ENCODE measurements at regions not wholly inside any gene's neighbourhood (a gene's known extent, or its start where the extent isn't known, plus 50 kb on each side); places are given as distances from the start of the nearest gene placed in this dataset.

DNA sequence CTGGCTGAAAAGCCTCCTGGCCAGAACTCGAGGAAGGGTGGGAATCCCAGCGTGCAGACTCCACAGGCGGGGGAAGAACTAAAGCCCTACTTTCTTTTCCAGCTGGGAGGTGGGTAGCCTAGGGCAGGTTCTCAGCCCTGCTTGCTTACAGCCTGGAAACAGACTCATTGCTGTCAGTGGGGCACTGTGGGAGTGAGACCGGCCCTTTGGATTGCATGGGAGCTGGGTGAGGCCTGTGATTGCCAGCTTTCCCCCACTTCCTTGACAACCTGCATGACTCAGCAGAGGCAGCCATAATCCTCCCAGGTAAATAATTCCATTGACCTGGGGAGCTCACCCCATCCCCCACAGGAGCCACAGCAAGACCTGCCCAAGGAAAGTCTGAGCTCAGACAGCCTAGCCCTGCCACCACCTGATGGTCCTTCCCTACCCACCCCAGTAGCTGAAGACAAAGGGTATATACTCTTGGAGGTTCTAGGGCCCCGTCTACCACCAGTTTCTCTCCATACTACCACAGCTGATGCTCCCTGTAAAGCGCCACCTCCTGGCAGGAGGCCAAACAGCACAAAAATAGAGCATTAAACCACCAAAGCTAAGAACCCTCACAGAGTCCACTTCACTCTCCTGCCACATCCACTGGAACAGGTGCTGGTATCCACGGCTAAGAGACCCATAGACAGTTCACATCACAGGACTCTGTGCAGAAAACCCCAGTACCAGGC lies 294.1 kb downstream of the SEC23A start:
- ChIA-PET POLR2A (no interaction called here), CTCF (interaction anchor here (0.7 to 1.3 kb wide), 2 partner anchors 10 to 104 kb away, joined by 3 to 4 read pairs; no protein-coding TSS in a partner anchor)
- H3K9me3 ChIP-seq (ENCODE audit: control insufficient read depth, insufficient read depth, low read depth, low read length): no peaks in the 10 kb centered on the region
- TF ChIP-seq ZNF324 (tag by site-specific recombination; IDR thresholded peaks at IDR 0.05) (no peak), ZNF211 (tag by site-specific recombination; IDR thresholded peaks at IDR 0.05; ENCODE audit: low read depth) (no peak), ZNF776 (tag by site-specific recombination; IDR thresholded peaks at IDR 0.05; ENCODE audit: borderline replicate concordance) (no peak), ZFHX2 (tag by site-specific recombination; conservative IDR thresholded peaks at IDR 0.05) (no peak), ZEB2 (tag by site-specific recombination; IDR thresholded peaks at IDR 0.05) (no peak), ZNF777 (tag by site-specific recombination; IDR thresholded peaks at IDR 0.05; ENCODE audit: borderline replicate concordance) (no peak), HOXC10 (CRISPR knock-in tag; IDR thresholded peaks at IDR 0.05) (no peak), ZNF133 (tag by site-specific recombination; IDR thresholded peaks at IDR 0.05) (no peak), WT1 (tag by site-specific recombination; IDR thresholded peaks at IDR 0.05) (no peak), ZNF112 (tag by site-specific recombination; IDR thresholded peaks at IDR 0.05) (no peak), REPIN1 (tag by site-specific recombination; IDR thresholded peaks at IDR 0.05; ENCODE audit: low read depth) (no peak), ZNF791 (tag by site-specific recombination; IDR thresholded peaks at IDR 0.05) (no peak), KLF10 (tag by site-specific recombination; IDR thresholded peaks at IDR 0.05) (no peak), ZFP3 (tag by site-specific recombination; IDR thresholded peaks at IDR 0.05; ENCODE audit: low read depth) (no peak), ZNF16 (tag by site-specific recombination; IDR thresholded peaks at IDR 0.05; ENCODE audit: low read depth) (no peak), ZNF530 (tag by site-specific recombination; IDR thresholded peaks at IDR 0.05; ENCODE audit: low read depth) (no peak)
- TF ChIP-seq, protein P1, sequence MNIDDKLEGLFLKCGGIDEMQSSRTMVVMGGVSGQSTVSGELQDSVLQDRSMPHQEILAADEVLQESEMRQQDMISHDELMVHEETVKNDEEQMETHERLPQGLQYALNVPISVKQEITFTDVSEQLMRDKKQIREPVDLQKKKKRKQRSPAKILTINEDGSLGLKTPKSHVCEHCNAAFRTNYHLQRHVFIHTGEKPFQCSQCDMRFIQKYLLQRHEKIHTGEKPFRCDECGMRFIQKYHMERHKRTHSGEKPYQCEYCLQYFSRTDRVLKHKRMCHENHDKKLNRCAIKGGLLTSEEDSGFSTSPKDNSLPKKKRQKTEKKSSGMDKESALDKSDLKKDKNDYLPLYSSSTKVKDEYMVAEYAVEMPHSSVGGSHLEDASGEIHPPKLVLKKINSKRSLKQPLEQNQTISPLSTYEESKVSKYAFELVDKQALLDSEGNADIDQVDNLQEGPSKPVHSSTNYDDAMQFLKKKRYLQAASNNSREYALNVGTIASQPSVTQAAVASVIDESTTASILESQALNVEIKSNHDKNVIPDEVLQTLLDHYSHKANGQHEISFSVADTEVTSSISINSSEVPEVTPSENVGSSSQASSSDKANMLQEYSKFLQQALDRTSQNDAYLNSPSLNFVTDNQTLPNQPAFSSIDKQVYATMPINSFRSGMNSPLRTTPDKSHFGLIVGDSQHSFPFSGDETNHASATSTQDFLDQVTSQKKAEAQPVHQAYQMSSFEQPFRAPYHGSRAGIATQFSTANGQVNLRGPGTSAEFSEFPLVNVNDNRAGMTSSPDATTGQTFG (tag by site-specific recombination; IDR thresholded peaks at IDR 0.05; ENCODE audit: borderline replicate concordance): no peak
- no peak overlapping the region for H3K4me3 ChIP-seq (ENCODE audit: low read depth, low read length)
- H3K36me3 ChIP-seq (ENCODE audit: control insufficient read depth in 2 of 2, insufficient read depth in 1 of 2, low read length in 2 of 2): no peaks in the 10 kb centered on the region
- no peaks in the 10 kb centered on the region for H3K4me1 ChIP-seq (ENCODE audit: control insufficient read depth, insufficient read depth, low read length)
- H3K27ac ChIP-seq (ENCODE audit: extremely low read depth, low read depth, low read length): no peak overlapping the region

DNA sequence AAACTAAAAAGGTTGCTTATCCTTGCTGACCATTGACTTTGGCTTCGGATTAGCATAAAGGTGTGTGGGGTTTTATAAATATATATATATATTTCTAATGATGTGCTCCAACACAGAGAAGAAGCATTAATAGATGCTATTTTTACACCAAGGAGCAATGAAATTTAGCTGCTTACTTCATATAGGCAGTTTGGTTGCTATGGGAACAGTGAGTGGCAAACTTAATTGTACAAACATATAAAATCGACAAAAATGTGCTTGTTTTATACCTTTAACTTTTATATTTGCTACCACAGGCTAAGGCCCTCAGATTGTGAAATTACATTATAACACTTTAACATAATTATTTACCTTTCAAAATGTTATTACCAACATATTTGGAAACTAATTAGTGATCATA lies 303.4 kb downstream of the SEC23A start:
- Histone ChIP-seq H3K9me3 (ENCODE audit: control insufficient read depth, insufficient read depth, low read depth, low read length) (no peaks in the 10 kb centered on the region), H3K4me3 (ENCODE audit: low read depth, low read length) (no peak overlapping the region), H3K27ac (ENCODE audit: extremely low read depth, low read depth, low read length) (no peak overlapping the region), H3K36me3 (ENCODE audit: control insufficient read depth in 2 of 2, insufficient read depth in 1 of 2, low read length in 2 of 2) (no peaks in the 10 kb centered on the region), H3K4me1 (ENCODE audit: control insufficient read depth, insufficient read depth, low read length) (no peaks in the 10 kb centered on the region)
- TF ChIP-seq INSM2 (tag by site-specific recombination; IDR thresholded peaks at IDR 0.05) (no peak), ZNF670 (tag by site-specific recombination; IDR thresholded peaks at IDR 0.05; ENCODE audit: low read depth) (no peak)
- ChIA-PET CTCF (interaction anchor here (0.6 to 1.0 kb wide), 2 partner anchors 10 to 1066 kb away, joined by 3 to 4 read pairs; no protein-coding TSS in a partner anchor), POLR2A (no interaction called here)

All from HEK293 (cell line).